GM18870 (cell line): ENCODE measurements at regions not wholly inside any gene's neighbourhood (a gene's known extent, or its start where the extent isn't known, plus 50 kb on each side); places are given as distances from the start of the nearest gene placed in this dataset.
"Not testable (repeated sequence)": the region's sequence is repeated elsewhere in the genome, so short reads cannot be mapped to it uniquely, and the experiment has no call there.

Experiments
- ATAC-seq: cut with Tn5 transposase; IDR thresholded peaks from one replicate; pipeline ENCODE4 v1.9.1; 2021; ENCODE audit warnings: moderate library complexity; ENCODE audit not compliant: unreplicated experiment

GRCh38 chr3:28575746-28576613 is 227.4 kb upstream of the AZI2 start:
- no peak for ATAC-seq

- ATAC-seq, result no peak
Observed at GRCh38 chr3:28576614-28577200, 228.1 kb upstream of the AZI2 start.

- no peak for ATAC-seq
Observed at GRCh38 chr3:28577941-28578500, 229.4 kb upstream of the AZI2 start.

- peak; percentile 83 for ATAC-seq
Observed at GRCh38 chr3:28586325-28586724, 237.7 kb upstream of the AZI2 start.

GRCh38 chr3:28587723-28588122 is 239.1 kb upstream of the AZI2 start:
- ATAC-seq, result no peak

GRCh38 chr3:28590216-28590615 is 241.6 kb upstream of the AZI2 start:
- ATAC-seq, result no peak

- ATAC-seq, result no peak
Observed at GRCh38 chr3:28590860-28591259, 242.2 kb upstream of the AZI2 start.

GRCh38 chr3:28595372-28595771 is 246.7 kb upstream of the AZI2 start:
- ATAC-seq, result no peak

GRCh38 chr3:28597452-28597851 is 248.8 kb upstream of the AZI2 start:
- ATAC-seq, result no peak

- no peak for ATAC-seq
Observed at GRCh38 chr3:28598165-28598564, 249.5 kb upstream of the AZI2 start.

GRCh38 chr3:28601291-28601690 is 252.7 kb upstream of the AZI2 start:
- ATAC-seq, result no peak

GRCh38 chr3:28606283-28606682 is 257.7 kb upstream of the AZI2 start:
- ATAC-seq, result no peak

- no peak for ATAC-seq
Observed at GRCh38 chr3:28612232-28612631, 263.6 kb upstream of the AZI2 start.

- no peak for ATAC-seq
Observed at GRCh38 chr3:28613511-28614106, 265.0 kb upstream of the AZI2 start.

GRCh38 chr3:28615071-28615470 is 266.4 kb upstream of the AZI2 start:
- ATAC-seq, result no peak

- ATAC-seq, result no peak
Observed at GRCh38 chr3:28615971-28616370, 267.3 kb upstream of the AZI2 start.

- no peak for ATAC-seq
Observed at GRCh38 chr3:28617821-28618220, 269.2 kb upstream of the AZI2 start.

GRCh38 chr3:28623106-28623505 is 274.5 kb upstream of the AZI2 start:
- no peak for ATAC-seq

GRCh38 chr3:28624084-28624483 is 275.5 kb upstream of the AZI2 start:
- no peak for ATAC-seq

GRCh38 chr3:28627843-28628242 is 279.2 kb upstream of the AZI2 start:
- not testable (repeated sequence) for ATAC-seq

- no peak for ATAC-seq
Observed at GRCh38 chr3:28634019-28634418, 285.4 kb upstream of the AZI2 start.

GRCh38 chr3:28637742-28638141 is 289.1 kb upstream of the AZI2 start:
- ATAC-seq, result peak; percentile 83
